ENCODE measurements at regions not wholly inside any gene's neighbourhood (a gene's known extent, or its start where the extent isn't known, plus 50 kb on each side); places are given as distances from the start of the nearest gene placed in this dataset.

DNA sequence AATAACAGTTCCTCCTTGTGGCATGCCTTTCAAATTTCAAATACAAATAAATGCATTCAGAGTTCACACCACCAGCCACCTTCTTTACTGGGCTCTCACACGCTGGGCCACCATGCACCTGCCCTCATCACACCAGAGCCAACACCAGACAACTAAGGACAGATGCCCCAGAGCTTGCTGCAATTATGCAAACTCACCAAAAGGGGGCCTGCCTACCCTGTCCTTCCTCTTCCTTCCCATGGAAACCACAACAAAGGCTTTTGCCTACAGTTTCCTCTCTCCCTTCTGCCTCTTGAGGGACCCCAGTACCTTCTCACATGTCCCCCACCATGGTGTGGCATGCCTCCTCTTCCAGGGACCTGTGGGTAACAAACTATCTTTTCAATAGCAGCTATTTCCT lies 1333.9 kb upstream of the TENM3 start:
- H3K4me1 ChIP-seq (ENCODE audit: control insufficient read depth, insufficient read depth, low read length) = no peaks in the 10 kb centered on the region
- H3K36me3 ChIP-seq (ENCODE audit: control insufficient read depth, insufficient read depth, low read length) = no peaks in the 10 kb centered on the region
- no peaks in the 10 kb centered on the region for H3K9me3 ChIP-seq (ENCODE audit: control insufficient read depth, insufficient read depth, low read length)
- H3K4me3 ChIP-seq (ENCODE audit: low read depth, low read length) = no peak overlapping the region
- H3K27ac ChIP-seq (ENCODE audit: low read depth, low read length) = no peak overlapping the region
- 74% methylated on average over 1 of the region's 1 CpG for WGBS (ENCODE audit: insufficient coverage)
- H3K27me3 ChIP-seq (ENCODE audit: control insufficient read depth, insufficient read depth, low read length) = no peaks in the 10 kb centered on the region
- DNase-seq (ENCODE audit: low read depth in 4 of 6, low spot score in 6 of 6) = no peak

DNA sequence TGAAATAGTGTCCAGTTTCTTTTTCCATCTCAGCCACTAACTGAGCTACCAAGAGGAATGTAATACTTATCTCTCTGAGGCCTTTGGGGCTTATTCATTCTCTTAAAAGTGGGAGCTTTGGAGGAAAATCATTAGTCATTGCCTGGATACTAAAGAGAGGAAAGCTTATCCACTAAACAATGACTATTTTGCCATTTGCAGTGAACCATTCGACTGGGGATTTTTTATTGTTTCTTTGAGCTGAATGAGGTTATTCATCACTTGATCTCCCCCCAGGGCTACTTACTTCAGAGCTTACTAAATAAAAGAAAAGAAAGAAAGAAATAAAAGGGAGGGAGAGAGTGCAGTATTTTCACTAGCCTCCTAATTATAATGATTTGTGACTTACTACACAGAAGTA lies 1329.5 kb upstream of the TENM3 start:
- H3K9me3 ChIP-seq (ENCODE audit: control insufficient read depth, insufficient read depth, low read length) = no peaks in the 10 kb centered on the region
- peak in 2 of 6 donors; percentile 29 to 73 for DNase-seq (ENCODE audit: low read depth in 4 of 6, low spot score in 6 of 6)
- no CpG with 5 or more reads among the region's 1 CpG for WGBS (ENCODE audit: insufficient coverage)
- no peak overlapping the region for H3K27ac ChIP-seq (ENCODE audit: low read depth, low read length)
- no peaks in the 10 kb centered on the region for H3K27me3 ChIP-seq (ENCODE audit: control insufficient read depth, insufficient read depth, low read length)
- no peaks in the 10 kb centered on the region for H3K36me3 ChIP-seq (ENCODE audit: control insufficient read depth, insufficient read depth, low read length)
- no peaks in the 10 kb centered on the region for H3K4me1 ChIP-seq (ENCODE audit: control insufficient read depth, insufficient read depth, low read length)
- H3K4me3 ChIP-seq (ENCODE audit: low read depth, low read length) = no peak overlapping the region

- Histone ChIP-seq H3K9me3 (ENCODE audit: control insufficient read depth, insufficient read depth, low read length) (no peaks in the 10 kb centered on the region), H3K36me3 (ENCODE audit: control insufficient read depth, insufficient read depth, low read length) (no peaks in the 10 kb centered on the region), H3K4me3 (ENCODE audit: low read depth, low read length) (no peak overlapping the region), H3K27me3 (ENCODE audit: control insufficient read depth, insufficient read depth, low read length) (no peaks in the 10 kb centered on the region), H3K4me1 (ENCODE audit: control insufficient read depth, insufficient read depth, low read length) (no peaks in the 10 kb centered on the region), H3K27ac (ENCODE audit: low read depth, low read length) (no peak overlapping the region)
- no peak for DNase-seq (ENCODE audit: low read depth in 4 of 6, low spot score in 6 of 6)
Observed at GRCh38 chr4:180923486-180923885, 1319.7 kb upstream of the TENM3 start.

DNA sequence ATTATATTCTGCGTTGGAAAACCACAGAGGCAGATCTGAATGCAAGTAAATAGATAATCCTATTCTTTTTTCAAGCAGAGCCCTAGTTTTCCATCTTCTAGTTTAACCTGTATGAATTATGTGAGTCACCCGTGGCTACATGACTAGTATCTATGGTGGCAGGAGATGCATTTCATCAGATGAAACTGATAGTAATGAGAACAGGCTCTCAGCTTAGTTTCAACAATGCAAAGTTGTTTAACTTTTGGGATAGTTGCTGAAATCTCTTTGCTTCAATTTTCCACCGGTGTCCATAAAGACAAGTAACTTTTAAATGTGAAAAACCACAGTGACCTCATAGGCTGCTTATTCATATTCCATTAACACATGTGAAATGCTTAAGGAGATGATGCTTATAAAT lies 1317.4 kb upstream of the TENM3 start:
- WGBS (ENCODE audit: insufficient coverage) = no CpG with 5 or more reads among the region's 3 CpGs
- Histone ChIP-seq H3K36me3 (ENCODE audit: control insufficient read depth, insufficient read depth, low read length) (no peaks in the 10 kb centered on the region), H3K27ac (ENCODE audit: low read depth, low read length) (no peak overlapping the region), H3K9me3 (ENCODE audit: control insufficient read depth, insufficient read depth, low read length) (no peaks in the 10 kb centered on the region), H3K27me3 (ENCODE audit: control insufficient read depth, insufficient read depth, low read length) (no peaks in the 10 kb centered on the region), H3K4me1 (ENCODE audit: control insufficient read depth, insufficient read depth, low read length) (no peaks in the 10 kb centered on the region), H3K4me3 (ENCODE audit: low read depth, low read length) (no peak overlapping the region)
- DNase-seq (ENCODE audit: low read depth in 4 of 6, low spot score in 6 of 6) = no peak

GRCh38 chr4:180926277-180926676 lies 1316.9 kb upstream of the TENM3 start:
- no peaks in the 10 kb centered on the region for H3K9me3 ChIP-seq (ENCODE audit: control insufficient read depth, insufficient read depth, low read length)
- no peaks in the 10 kb centered on the region for H3K27me3 ChIP-seq (ENCODE audit: control insufficient read depth, insufficient read depth, low read length)
- no peaks in the 10 kb centered on the region for H3K36me3 ChIP-seq (ENCODE audit: control insufficient read depth, insufficient read depth, low read length)
- 50% methylated on average over 1 of the region's 1 CpG for WGBS (ENCODE audit: insufficient coverage)
- H3K27ac ChIP-seq (ENCODE audit: low read depth, low read length) = no peak overlapping the region
- no peak for DNase-seq (ENCODE audit: low read depth in 4 of 6, low spot score in 6 of 6)
- H3K4me3 ChIP-seq (ENCODE audit: low read depth, low read length) = no peak overlapping the region
- H3K4me1 ChIP-seq (ENCODE audit: control insufficient read depth, insufficient read depth, low read length) = no peaks in the 10 kb centered on the region

- no peak overlapping the region for H3K4me3 ChIP-seq (ENCODE audit: low read depth, low read length)
- no peak overlapping the region for H3K27ac ChIP-seq (ENCODE audit: low read depth, low read length)
- no peaks in the 10 kb centered on the region for H3K27me3 ChIP-seq (ENCODE audit: control insufficient read depth, insufficient read depth, low read length)
- H3K9me3 ChIP-seq (ENCODE audit: control insufficient read depth, insufficient read depth, low read length) = no peaks in the 10 kb centered on the region
- no peak for DNase-seq (ENCODE audit: low read depth in 4 of 6, low spot score in 6 of 6)
- 60% methylated on average over 1 of the region's 4 CpGs for WGBS (ENCODE audit: insufficient coverage)
- H3K36me3 ChIP-seq (ENCODE audit: control insufficient read depth, insufficient read depth, low read length) = no peaks in the 10 kb centered on the region
- no peaks in the 10 kb centered on the region for H3K4me1 ChIP-seq (ENCODE audit: control insufficient read depth, insufficient read depth, low read length)
Observed at GRCh38 chr4:180932370-180933001, 1310.7 kb upstream of the TENM3 start.

GRCh38 chr4:180937083-180937482 lies 1306.1 kb upstream of the TENM3 start:
- Histone ChIP-seq H3K27me3 (ENCODE audit: control insufficient read depth, insufficient read depth, low read length) (no peaks in the 10 kb centered on the region), H3K4me1 (ENCODE audit: control insufficient read depth, insufficient read depth, low read length) (no peaks in the 10 kb centered on the region), H3K9me3 (ENCODE audit: control insufficient read depth, insufficient read depth, low read length) (no peaks in the 10 kb centered on the region), H3K4me3 (ENCODE audit: low read depth, low read length) (no peak overlapping the region), H3K27ac (ENCODE audit: low read depth, low read length) (no peak overlapping the region), H3K36me3 (ENCODE audit: control insufficient read depth, insufficient read depth, low read length) (no peaks in the 10 kb centered on the region)
- DNase-seq (ENCODE audit: low read depth in 4 of 6, low spot score in 6 of 6) = peak in 1 of 6 donors; percentile 1
- no CpG with 5 or more reads among the region's 3 CpGs for WGBS (ENCODE audit: insufficient coverage)

DNA sequence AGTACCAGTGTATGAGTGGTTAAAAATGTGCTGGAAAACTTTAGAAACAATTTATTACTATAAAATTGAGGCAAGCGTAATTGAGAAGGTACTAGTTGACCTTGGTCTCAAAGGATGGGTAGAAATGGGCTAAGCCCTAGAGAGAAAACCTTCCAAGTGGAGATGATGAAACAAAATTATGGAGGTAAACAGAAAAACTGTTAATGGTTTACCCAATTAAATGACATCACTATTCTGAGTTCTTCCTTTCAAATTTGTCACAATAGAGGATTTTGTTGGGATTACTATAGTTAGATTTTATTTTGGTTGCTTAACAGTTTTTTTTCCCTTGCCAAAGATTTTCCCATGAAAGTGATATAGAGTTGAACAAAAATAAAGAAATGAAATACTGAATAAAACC lies 1302.5 kb upstream of the TENM3 start:
- Histone ChIP-seq H3K36me3 (ENCODE audit: control insufficient read depth, insufficient read depth, low read length) (no peaks in the 10 kb centered on the region), H3K9me3 (ENCODE audit: control insufficient read depth, insufficient read depth, low read length) (no peaks in the 10 kb centered on the region), H3K27me3 (ENCODE audit: control insufficient read depth, insufficient read depth, low read length) (no peaks in the 10 kb centered on the region), H3K27ac (ENCODE audit: low read depth, low read length) (no peak overlapping the region), H3K4me1 (ENCODE audit: control insufficient read depth, insufficient read depth, low read length) (no peaks in the 10 kb centered on the region), H3K4me3 (ENCODE audit: low read depth, low read length) (no peak overlapping the region)
- DNase-seq (ENCODE audit: low read depth in 4 of 6, low spot score in 6 of 6) = no peak
- no CpG with 5 or more reads among the region's 1 CpG for WGBS (ENCODE audit: insufficient coverage)

GRCh38 chr4:180942367-180942916 lies 1300.8 kb upstream of the TENM3 start:
- H3K4me1 ChIP-seq (ENCODE audit: control insufficient read depth, insufficient read depth, low read length) = no peaks in the 10 kb centered on the region
- no peak overlapping the region for H3K27ac ChIP-seq (ENCODE audit: low read depth, low read length)
- H3K9me3 ChIP-seq (ENCODE audit: control insufficient read depth, insufficient read depth, low read length) = no peaks in the 10 kb centered on the region
- H3K36me3 ChIP-seq (ENCODE audit: control insufficient read depth, insufficient read depth, low read length) = no peaks in the 10 kb centered on the region
- peak in 2 of 6 donors; percentile 7 to 32 for DNase-seq (ENCODE audit: low read depth in 4 of 6, low spot score in 6 of 6)
- H3K4me3 ChIP-seq (ENCODE audit: low read depth, low read length) = no peak overlapping the region
- WGBS (ENCODE audit: insufficient coverage) = 73% methylated on average over 2 of the region's 5 CpGs
- H3K27me3 ChIP-seq (ENCODE audit: control insufficient read depth, insufficient read depth, low read length) = no peaks in the 10 kb centered on the region

- Histone ChIP-seq H3K9me3 (ENCODE audit: control insufficient read depth, insufficient read depth, low read length) (no peaks in the 10 kb centered on the region), H3K4me3 (ENCODE audit: low read depth, low read length) (no peak overlapping the region), H3K36me3 (ENCODE audit: control insufficient read depth, insufficient read depth, low read length) (no peaks in the 10 kb centered on the region), H3K4me1 (ENCODE audit: control insufficient read depth, insufficient read depth, low read length) (no peaks in the 10 kb centered on the region), H3K27ac (ENCODE audit: low read depth, low read length) (no peak overlapping the region), H3K27me3 (ENCODE audit: control insufficient read depth, insufficient read depth, low read length) (no peaks in the 10 kb centered on the region)
- no CpG with 5 or more reads among the region's 4 CpGs for WGBS (ENCODE audit: insufficient coverage)
- DNase-seq (ENCODE audit: low read depth in 4 of 6, low spot score in 6 of 6) = no peak
Observed at GRCh38 chr4:180946188-180946587, 1297.0 kb upstream of the TENM3 start.

Data from spinal cord (tissue), 9 donors.